DMS53 (cell line): ENCODE measurements at regions not wholly inside any gene's neighbourhood (a gene's known extent, or its start where the extent isn't known, plus 50 kb on each side); places are given as distances from the start of the nearest gene placed in this dataset.

ENCODE experiments used
- DNase-seq: peaks from one replicate; lab custom pipeline; 2025; lab: John Stamatoyannopoulos, UW

DNA sequence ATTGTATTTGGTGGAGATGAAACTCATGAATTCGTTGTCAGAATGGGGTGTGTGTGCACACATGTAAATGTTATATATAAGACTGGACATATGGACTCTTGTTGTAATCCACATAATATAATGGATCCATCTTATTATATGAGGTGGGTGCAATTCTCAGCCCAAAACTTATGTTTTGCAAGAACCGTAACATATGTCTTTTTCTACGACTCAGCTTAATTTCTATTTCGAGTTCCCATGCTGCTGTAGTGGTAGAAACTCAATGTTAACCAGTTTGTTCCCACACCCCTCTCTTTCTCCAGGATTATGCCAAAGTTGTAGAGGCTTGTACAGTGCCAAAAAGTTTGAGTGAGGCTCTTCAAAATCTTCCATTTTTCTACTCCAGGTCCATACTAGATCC lies 112.5 kb upstream of the SPOPL start:
- DNase-seq = no peak

DNA sequence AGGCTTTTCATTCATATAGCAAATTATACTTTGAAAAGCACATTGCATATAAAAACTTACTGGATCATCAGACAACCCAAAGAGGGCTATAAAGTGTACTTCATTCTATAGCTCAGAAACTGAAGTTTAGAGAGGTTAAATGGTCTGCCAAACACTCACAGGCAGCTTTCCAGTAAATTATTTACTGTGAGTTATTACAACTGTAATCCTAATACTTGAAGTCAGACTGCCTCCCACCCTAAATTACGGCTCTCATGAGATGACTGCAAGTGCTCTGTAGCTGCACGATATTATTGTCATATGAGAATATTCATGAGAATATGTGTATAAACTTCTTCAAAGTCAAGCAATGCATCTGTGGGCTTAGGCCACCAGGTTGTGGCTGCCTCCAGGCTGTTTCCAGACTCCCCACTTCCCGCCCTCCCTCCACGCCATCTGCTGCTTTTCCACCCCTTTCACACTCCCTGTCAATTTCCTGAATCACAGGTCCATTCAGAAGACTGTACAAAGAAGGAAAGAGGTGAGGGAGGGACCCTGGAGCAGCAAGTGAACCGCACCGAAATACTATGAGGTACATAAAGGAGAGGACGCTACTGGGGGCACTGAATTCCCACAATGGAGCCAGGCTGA lies 111.1 kb upstream of the SPOPL start:
- DNase-seq = no peak

DNA sequence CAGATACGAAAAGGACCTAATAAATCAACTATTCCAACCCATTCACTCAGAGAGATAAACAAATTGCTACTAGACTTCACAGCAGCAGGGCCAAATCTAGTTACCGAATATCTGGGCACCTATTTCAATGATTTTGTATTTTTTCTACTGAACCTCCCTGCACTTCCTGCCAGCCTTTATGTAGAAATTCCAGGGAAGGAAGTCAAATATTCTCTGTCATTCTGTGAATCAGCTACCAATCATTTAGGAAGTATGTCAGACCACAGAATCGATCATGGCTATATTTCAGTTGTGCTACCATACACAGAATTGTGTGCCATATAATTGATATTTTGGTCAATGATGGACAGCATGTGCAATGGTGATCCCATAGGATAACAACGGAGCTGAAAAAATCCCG lies 109.6 kb upstream of the SPOPL start:
- DNase-seq = no peak

DNA sequence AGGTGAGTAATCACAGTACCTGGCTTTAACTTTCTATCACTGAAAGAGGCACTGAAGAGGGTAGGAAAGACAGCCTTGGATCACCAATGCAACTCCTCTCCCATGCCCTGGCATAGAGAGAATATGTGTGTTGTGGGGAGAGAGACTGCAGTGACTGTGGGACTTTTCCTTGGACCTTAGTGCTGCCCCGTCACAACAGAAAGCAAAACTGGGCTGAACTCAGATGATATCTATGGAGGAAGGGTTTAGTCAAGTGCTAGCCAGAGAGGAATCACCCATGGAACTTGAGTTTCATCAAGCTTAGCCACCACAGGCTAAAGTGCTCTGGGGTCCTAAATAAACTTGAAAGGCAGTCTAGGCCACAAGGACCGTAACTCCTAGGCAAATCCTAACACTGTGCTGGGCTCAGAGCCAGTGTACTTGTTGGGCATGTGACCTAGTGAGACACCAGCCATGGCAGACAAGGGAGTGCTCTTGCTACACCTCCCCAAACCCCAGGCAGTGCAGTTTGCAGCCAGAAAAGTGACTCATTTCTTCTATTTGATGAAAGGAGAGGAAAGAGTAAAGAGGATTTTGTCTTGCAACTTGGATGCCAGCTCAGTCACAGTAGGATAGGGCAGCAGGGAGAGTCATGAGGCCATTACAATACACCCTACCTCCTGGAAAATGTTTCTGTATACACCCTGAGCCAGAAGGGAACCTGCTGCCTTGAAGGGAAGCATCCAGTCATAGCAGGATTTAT lies 105.8 kb upstream of the SPOPL start:
- no peak for DNase-seq

DNA sequence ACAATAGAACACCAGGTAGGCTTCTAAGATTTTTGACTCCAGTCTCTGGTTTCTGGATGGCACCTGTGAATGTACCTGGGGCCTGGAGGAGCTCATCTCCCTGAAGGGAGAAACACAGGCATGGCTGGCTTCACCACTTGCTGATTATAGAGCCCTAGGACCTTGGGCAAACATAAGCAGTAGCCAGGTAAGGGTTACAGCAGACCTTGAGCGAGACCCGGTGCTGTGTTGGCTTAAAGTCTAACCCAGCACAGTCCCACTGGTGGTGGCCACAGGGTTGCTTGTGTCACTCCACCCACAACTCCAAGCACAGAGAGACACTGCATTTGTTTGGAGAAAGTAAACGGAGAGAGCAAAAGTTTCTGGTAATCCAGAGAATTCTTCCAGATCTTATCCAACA lies 104.7 kb upstream of the SPOPL start:
- DNase-seq = no peak

DNA sequence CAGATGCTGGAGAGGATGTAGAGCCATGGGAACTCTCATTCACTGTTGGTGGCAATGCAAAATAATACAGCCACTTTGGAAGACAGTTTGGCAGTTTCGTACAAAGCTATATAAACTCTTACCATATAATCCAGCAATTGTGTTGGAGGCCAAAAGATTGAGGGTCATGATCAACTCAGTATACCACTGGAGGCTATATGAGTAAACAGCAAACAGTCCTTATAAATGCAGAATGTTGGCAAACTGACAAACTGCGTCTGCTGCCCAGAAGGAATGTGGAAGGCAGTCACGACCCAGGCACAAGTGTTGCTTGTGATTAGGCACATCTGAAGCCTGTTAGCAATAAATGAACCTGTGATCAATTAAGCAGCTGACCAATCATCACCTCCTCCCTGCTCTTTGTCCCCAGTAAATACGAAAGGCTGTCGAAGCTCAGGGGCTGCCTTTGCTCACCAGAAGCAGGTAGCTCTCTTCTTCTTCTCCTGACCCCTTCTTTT lies 98.1 kb upstream of the SPOPL start:
- no peak for DNase-seq

DNA sequence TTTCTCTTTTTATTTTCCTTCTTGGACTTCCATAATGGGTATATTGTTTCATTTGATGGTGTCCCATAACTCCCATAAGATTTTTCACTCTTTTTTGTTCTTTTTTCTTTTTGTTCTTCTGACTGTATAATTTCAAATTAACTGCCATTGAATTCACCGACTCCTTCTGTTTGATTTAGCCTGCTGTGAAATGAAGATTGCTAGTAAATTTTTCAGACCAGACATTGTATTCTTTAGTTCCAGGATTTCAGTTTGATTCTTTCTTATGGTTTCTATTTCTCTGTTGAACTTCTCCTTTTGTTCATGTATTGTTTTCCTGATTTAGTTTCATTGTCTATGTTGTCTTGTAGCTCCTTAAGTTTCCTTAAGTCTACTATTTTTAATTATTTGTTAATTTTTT lies 87.6 kb upstream of the SPOPL start:
- DNase-seq = no peak

DNA sequence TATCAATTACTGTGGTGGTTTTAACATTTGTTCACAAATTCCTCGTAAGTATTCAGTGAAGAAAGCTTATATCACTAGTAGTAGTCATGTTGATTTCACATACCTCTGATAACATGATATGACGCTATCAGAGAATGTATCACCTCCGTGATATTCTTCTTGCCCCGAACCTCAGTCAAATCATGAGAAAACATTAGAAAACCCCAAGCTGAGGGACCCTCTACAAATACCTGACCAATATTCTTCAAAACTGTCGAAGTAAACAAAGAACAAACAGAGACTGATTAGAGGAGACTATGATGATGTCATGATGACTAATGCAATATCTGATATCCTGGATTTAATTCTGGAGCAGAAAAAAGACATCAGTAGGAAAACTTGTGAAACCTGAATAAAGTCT lies 85.6 kb upstream of the SPOPL start:
- peak; percentile 7 for DNase-seq

DNA sequence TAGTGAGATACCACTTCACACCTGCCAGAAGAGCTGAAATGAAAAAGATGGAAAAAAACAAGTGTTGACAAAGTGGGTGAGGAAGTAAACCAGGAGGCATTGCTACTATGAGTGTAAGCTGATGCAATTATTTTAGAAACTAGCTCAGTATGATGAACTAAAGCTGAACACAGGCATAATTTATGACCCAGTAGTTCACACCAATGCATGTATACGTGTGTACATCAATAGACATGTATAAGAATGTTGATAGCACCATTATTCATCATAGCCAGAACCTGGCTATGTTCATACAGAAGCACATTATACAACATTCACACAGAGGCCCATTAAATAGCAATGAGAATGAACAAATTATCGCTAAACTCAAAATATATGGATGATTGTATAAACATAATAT lies 83.1 kb upstream of the SPOPL start:
- no peak for DNase-seq

DNA sequence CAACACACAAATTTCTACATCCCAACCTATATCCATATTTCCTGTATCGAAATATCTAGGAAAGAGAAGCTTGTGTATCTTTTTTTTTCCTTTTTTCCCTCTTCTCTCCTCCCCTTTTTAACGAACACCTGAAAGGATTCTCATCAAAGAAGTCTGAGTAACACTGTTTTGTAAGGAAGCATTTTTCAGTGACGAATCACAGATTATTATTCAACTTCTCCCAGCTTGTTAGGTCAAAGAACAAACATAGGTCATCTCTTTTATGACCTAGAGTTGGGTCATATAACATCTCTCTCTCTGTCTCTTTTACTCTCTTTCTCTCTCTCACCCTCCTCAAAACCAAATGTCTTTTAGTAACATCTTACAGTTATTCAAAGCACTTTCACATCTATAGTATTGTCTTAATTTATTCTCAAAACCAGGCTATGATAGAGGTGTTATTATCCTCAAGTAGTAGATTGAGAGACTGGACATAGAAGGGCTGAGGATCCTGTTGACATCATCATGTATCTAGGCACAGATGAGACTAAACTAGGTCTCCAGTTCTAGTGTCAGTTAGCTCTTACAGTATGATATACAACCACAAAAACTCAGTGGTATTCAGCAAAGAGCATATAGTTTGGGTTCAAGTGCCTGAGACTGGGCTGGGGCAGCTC lies 80.1 kb upstream of the SPOPL start:
- peak; percentile 27 for DNase-seq

DNA sequence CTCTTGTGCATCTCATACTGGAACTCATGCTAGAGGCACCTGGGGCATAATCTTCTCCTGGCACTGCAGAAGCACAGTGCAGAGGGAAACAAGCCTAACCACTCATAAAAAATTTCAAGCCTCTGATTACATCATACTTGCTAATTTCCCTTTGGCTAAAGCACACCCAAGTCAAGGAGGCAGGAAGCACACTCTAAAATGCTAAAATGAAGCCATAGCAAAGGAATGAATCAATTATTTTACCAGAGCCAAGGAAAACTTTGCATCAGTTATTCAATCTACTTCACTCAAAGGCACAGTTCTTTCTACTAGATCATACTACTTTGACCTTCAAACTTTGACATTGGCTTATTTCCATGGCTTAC lies 79.6 kb upstream of the SPOPL start:
- peak; percentile 53 for DNase-seq

DNA sequence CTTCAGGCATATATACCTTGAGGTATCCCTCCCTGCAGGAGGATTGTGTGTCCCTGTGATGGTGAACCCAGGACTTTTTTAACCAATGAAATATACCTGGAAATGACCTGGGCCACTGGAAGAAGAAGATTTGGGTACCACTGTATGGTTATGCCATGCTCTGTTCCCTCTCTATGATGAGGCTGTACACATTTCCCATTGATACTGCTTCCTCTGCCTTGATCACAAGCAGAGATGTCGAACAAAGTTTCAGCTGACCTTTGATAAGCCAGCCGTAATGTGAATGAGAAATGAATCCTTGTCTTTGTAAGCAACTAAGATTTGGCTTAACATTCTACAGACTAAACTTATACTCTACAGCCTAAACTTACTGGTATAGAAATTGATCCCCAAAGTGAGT lies 78.4 kb upstream of the SPOPL start:
- DNase-seq = no peak

DNA sequence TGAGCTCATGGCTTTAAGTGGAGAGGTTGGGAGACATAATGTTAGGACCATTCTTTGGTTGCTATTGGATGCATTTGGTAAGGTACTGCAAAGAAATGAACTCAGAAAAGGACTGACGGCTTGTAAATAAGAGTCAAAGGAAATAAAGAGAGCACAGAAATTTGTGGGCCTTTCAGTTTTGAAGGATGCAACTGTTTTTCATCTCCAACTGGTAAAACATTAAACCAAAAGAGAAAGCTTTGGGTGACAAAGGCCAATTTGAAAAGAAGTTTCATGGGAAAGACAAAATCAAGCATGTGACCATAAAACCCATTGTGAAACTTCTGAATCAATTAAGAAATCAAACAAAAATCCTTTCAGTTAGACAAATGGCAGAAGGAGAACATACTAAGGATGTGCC lies 77.8 kb upstream of the SPOPL start:
- no peak for DNase-seq

DNA sequence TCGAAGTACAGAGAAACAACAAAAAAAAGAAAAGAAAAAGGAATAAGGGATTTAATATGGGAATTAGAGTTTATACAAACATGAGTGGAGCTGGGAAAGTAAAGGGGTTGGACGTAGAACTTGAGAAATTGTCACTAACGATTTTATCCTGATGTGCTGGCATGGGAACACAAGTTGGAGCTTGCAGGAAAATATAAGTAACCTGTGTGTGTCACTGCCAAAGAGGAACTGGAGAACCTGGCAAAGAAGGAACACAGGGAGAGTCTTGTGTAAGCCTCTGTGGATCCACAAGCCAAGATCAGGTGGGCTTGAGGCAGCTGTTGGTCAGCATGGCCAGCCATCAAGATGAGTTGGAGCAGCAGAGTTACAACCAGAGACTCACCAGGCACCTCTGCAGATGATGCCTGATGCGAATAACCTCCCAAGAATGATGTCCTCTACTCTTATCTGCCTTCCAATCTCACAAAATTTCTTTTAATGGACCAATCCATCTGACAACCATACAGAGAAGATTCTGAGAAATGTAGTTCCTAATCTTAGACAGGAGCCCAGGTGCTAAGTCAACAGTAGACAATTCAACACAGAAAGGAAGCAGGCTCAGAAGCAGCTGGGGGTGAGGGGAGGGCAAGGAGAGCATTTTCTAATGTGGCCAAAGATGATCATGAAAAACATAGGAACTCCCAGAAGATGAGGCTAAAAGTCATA lies 77.0 kb upstream of the SPOPL start:
- no peak for DNase-seq

DNA sequence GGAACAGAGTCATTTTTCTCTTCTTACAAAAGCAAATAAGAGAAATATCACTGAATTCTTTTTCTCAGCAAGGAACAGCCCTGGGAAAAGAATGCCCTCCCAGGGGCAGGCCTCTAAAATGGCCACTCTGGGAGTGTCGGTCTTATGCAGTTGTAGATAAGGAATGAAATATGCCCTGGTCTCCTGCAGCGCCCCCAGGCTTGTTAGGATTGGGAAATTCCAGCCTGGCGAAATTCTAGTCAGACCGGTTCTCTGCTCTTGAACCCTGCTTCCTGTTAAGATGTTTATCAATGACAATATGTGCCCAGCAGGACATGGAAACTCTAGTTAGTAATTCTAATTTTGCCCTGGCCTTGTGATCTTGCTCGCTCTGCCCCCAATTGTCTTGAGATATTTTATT lies 75.5 kb upstream of the SPOPL start:
- DNase-seq = peak; percentile 1

DNA sequence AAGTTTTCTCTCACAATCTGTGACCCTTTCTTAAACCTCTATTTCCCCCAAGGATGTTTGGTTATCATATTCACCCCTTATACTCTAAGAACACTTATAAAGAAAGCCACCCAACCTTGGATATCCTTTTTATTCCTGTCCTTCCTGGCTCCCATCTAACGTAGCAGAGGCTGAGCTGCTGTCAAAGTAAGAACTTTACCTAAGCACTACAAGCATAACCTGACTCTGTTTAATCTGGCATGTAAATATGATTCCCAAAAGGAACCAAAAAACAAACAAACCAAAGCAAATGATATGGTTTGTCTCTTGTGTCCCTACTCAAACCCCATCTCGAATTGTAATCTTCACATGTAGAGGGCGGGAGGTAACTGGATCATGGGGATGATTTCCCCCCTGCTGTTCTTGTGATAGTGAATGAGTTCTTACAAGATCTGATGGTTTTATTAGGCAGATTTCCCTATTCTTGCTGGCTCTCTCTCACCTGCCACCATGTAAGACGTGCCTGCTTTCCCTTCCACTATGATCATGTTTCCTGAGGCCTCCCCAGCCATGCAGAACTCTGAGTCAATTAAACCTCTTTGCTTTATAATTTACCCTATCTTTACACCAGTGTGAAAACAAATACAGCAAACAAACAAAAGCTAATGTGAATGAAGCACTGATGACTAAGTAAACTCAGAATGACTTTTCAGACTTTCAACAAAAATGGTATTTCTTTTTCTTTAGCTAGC lies 72.7 kb upstream of the SPOPL start:
- DNase-seq = peak; percentile 17

DNA sequence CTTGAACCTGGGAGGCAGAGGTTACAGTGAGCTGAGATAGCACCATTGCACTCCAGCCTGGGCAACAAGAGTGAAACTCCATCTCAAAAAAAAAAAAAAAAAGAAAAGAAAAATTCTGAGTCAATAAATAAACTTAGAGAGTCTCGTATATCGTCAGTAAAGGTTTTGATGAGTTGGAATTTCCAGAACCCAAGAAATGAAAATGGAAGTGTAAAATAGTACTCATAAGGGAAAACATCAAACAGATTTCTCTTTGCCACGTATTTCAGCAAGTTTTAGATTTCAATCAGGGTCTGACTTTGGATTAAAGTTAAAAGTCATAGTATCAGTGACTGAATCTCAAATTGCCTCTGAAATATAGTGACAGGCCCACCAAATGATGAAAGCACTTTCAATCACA lies 71.4 kb upstream of the SPOPL start:
- no peak for DNase-seq

DNA sequence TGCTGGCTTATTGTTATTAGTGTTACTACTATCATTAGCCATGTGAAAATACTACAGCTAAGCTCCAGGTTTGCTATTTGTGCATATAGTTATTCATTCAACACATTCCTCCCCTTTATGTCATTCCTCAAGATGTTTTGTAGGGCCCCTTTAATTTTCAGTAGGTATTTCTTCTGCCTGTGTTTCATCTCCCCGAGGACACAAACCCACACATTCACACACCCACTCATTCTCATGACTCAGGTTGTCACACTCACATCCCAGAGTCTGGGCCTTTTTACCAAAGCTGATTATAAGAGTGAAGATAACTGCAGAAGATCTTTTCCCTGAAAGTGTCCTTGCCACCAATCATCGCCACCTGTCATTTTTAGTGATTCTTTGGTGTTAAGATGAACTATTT lies 68.6 kb upstream of the SPOPL start:
- DNase-seq = no peak

DNA sequence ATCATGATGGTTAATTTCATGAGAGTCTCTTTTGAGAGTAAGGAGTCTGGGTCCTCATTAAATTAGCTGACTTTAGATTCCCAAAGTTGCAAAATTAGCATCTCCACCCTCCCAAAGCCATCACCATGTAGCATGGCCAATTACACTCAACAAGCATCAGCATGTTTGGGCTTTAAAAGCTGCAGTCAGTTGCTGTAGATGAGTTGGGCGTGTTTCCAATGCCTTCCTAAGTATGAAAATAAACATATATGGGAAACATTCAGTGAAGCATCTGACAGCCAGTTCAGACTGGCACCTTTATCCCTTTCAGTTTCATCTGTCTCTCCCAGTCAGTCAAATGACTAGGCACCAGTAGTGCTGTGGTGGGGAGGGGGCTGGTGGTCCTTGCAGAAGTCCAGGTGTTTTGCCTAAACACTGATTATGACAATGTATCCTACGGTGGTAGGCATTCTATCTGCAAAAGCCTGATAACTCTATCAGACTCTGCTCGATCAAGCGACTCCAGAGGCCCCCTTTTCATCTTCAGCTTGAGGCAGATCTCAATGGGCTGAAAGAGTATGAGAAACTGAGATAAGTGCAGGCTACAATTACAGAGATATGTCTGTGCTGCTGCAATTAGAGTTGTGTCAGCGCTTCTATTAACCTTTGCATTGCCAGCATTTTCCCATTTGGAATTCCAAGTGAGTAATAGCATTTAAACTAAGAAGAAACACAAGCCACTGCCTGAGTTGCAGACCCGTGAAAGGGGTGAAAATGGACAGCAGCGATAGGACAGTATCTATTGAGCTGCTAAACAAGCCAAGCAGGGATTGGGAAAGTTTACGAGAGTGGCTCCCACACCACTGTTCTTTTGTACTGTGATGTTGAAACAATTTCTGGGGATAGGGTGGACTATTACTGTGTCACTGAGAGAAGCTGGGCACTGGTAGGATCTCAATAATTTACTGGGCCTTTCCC lies 67.3 kb upstream of the SPOPL start:
- no peak for DNase-seq

DNA sequence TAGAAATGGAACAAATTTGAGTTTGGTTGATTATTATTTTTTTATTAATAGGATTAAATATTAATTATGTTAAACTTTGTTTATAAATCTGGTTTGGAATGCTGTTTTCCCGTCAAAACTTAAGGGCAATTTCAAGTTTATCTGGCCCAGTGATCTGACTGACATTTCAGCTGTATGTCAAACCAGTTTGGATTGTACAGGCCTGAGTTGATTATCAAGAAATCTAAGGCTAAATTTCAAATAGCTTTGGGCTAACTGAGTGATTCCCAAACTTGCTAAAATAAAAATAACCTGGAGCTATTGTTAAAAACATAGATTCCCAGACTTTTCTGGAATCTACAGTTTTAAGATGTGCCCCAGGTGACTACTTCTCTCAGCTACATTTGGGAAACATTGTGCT lies 65.9 kb upstream of the SPOPL start:
- no peak for DNase-seq

DNA sequence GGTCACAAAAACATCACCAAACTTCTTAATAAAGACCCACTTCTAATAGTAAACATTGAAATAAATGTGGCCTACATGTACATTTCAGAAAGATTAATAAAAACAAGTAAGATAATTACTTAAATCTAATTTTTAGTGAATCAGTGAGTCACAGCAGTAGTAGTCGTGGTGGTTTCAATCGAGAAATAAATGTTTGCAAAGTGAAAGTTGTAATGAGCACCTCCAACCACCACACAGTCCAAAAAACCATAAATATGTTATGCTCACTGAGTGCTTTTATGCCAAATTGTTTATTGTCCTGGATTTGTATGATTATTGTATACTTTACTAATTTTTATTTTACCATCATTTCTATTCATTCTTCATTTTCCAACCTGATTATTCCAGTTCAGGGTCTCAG lies 61.8 kb upstream of the SPOPL start:
- DNase-seq = no peak
